NCI-H2107 (cell line): ENCODE measurements at regions not wholly inside any gene's neighbourhood (a gene's known extent, or its start where the extent isn't known, plus 50 kb on each side); places are given as distances from the start of the nearest gene placed in this dataset.

Experiments
- DNase-seq: peaks from one replicate; lab custom pipeline; 2025; lab: John Stamatoyannopoulos, UW

- no peak for DNase-seq
Observed at GRCh38 chr11:116182356-116182966, 590.3 kb downstream of the BUD13 start.

GRCh38 chr11:116180806-116181600, 591.8 kb downstream of the BUD13 start:
- no peak for DNase-seq

GRCh38 chr11:116179401-116179800, 593.4 kb downstream of the BUD13 start:
- DNase-seq, result no peak

- DNase-seq, result no peak
Observed at GRCh38 chr11:116177521-116178210, 595.1 kb downstream of the BUD13 start.

GRCh38 chr11:116176484-116177005, 596.2 kb downstream of the BUD13 start:
- DNase-seq, result no peak

- no peak for DNase-seq
Observed at GRCh38 chr11:116175707-116176106, 597.1 kb downstream of the BUD13 start.

GRCh38 chr11:116173941-116174911, 598.6 kb downstream of the BUD13 start:
- no peak for DNase-seq

GRCh38 chr11:116173506-116173905, 599.3 kb downstream of the BUD13 start:
- no peak for DNase-seq

GRCh38 chr11:116172851-116173250, 599.9 kb downstream of the BUD13 start:
- DNase-seq, result no peak

GRCh38 chr11:116172156-116172555, 600.6 kb downstream of the BUD13 start:
- no peak for DNase-seq

GRCh38 chr11:116171271-116172140, 601.3 kb downstream of the BUD13 start:
- DNase-seq, result no peak

- DNase-seq, result no peak
Observed at GRCh38 chr11:116170526-116171120, 602.2 kb downstream of the BUD13 start.

GRCh38 chr11:116169776-116170175, 603.0 kb downstream of the BUD13 start:
- DNase-seq, result no peak

GRCh38 chr11:116168459-116168787, 604.4 kb downstream of the BUD13 start:
- DNase-seq, result no peak

- DNase-seq, result no peak
Observed at GRCh38 chr11:116167706-116168458, 604.9 kb downstream of the BUD13 start.

- peak; percentile 41 for DNase-seq
Observed at GRCh38 chr11:116166573-116167465, 606.0 kb downstream of the BUD13 start.

- no peak for DNase-seq
Observed at GRCh38 chr11:116164843-116165242, 607.9 kb downstream of the BUD13 start.

- DNase-seq, result no peak
Observed at GRCh38 chr11:116162886-116163230, 609.9 kb downstream of the BUD13 start.
